Right ventricle myocardium inferior (tissue), 1 donor: ENCODE measurements at regions not wholly inside any gene's neighbourhood (a gene's known extent, or its start where the extent isn't known, plus 50 kb on each side); places are given as distances from the start of the nearest gene placed in this dataset.
"Not testable (repeated sequence)": the region's sequence is repeated elsewhere in the genome, so short reads cannot be mapped to it uniquely, and the experiment has no call there.

Source experiments
- ATAC-seq: fragments of 200-7000 bp; cut with Tn5 transposase; one replicate; pipeline ENCODE4 v1.9.1; 2020; ENCODE audit warnings: mild to moderate bottlenecking, moderate library complexity
- DNase-seq: peaks from one replicate; pipeline ENCODE4 v3.0.0; 2021; ENCODE audit errors: missing footprints
- intact Hi-C: fragments of 100-400 bp; cut with DNase I; formaldehyde crosslinking; loops from one replicate; pipeline ENCODE4 v1.11.0; 2022
- donor health status: DM: no; HTN: yes; CAD: no; lungs with severe emphysema.

DNA sequence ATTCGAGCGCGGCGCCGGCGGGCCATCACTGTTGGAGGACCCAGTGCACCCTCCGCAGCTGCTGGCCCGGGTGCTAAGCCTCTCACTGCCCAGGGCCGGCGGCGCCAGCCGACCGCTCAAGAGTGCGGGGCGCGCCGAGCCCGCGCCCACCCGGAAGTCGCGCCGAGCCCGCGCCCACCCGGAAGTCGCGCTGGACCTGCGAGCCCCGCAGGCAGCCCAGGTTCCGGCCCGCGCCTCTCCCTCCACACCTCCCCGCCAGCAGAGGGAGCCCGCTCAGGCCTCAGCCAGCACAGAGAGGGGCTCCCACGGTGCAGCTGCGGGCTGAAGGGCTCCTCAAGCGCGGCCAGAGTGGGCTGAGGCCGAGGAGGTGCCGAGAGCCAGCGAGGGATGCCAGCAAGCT lies 170.8 kb downstream of the GTF2H2C_2 start:
- ATAC-seq, intact Hi-C loops: not testable (repeated sequence)
- peak; percentile 70 for DNase-seq
